Common myeloid progenitor, CD34-positive (primary cell): ENCODE measurements at regions not wholly inside any gene's neighbourhood (a gene's known extent, or its start where the extent isn't known, plus 50 kb on each side); places are given as distances from the start of the nearest gene placed in this dataset.

ENCODE experiments used
- CTCF ChIA-PET: fragments of 350-600 bp; sonication (Branson Sonifier 250); formaldehyde crosslinking; loops from one replicate; lab custom pipeline; 2021; ENCODE audit warnings: antibody characterized with exemption; lab: Charles Lee
- POLR2A ChIA-PET: fragments of 350-600 bp; sonication (Branson Sonifier 250); formaldehyde crosslinking; loops from one replicate; lab custom pipeline; 2021; ENCODE audit warnings: antibody characterized with exemption; lab: Charles Lee
- DNase-seq, 3 donors: peaks; one replicate each; pipeline versions ENCODE4 v3.0.0 to v3.0.0-alpha.2; 2013
- H3K27ac ChIP-seq, 2 experiments: 1 replicate in 1 of 2; 2 replicates in 1 of 2; pipeline ENCODE4 v1.7.0; 2013; ENCODE audit warnings: inconsistent platforms in 2 of 2, low read length in 2 of 2, mild to moderate bottlenecking in 2 of 2, low read depth in 1 of 2, moderate library complexity in 1 of 2; ENCODE audit not compliant: severe bottlenecking in 2 of 2, insufficient read depth in 1 of 2, poor library complexity in 1 of 2
- H3K27me3 ChIP-seq, 5 experiments: replicated peaks in 2 of 5; 1 replicate in 3 of 5; 2 replicates in 2 of 5; pipeline versions ENCODE4 v1.6.1 to v1.7.0; 2013; ENCODE audit warnings: low read length in 4 of 5, mild to moderate bottlenecking in 2 of 5, moderate library complexity in 2 of 5, inconsistent platforms in 1 of 5; ENCODE audit not compliant: insufficient read depth in 5 of 5, control insufficient read depth in 4 of 5
- H3K36me3 ChIP-seq, 4 experiments: 1 replicate in 2 of 4; 2 replicates in 2 of 4; pipeline versions ENCODE4 v1.6.1 to v1.7.0; 2013; ENCODE audit warnings: low read length in 3 of 4, control low read depth in 1 of 4, mild to moderate bottlenecking in 1 of 4; ENCODE audit not compliant: control insufficient read depth in 4 of 4, insufficient read depth in 4 of 4
- H3K4me1 ChIP-seq, 4 experiments: 1 replicate in 3 of 4; 2 replicates in 1 of 4; pipeline versions ENCODE4 v1.6.1 to v1.7.1; 2013; ENCODE audit warnings: low read length in 3 of 4, mild to moderate bottlenecking in 3 of 4, control low read depth in 1 of 4, inconsistent platforms in 1 of 4, moderate library complexity in 1 of 4; ENCODE audit not compliant: control insufficient read depth in 4 of 4, insufficient read depth in 4 of 4; ENCODE audit errors: control extremely low read depth in 1 of 4
- H3K4me3 ChIP-seq, 7 experiments: 1 replicate in 4 of 7; 2 replicates in 3 of 7; pipeline versions ENCODE4 v1.5.1 to v1.7.0; 2013; ENCODE audit warnings: mild to moderate bottlenecking in 7 of 7, low read length in 6 of 7, moderate library complexity in 6 of 7, inconsistent platforms in 2 of 7, low read depth in 2 of 7, control low read depth in 1 of 7; ENCODE audit not compliant: insufficient read depth in 4 of 7, control insufficient read depth in 1 of 7; ENCODE audit errors: extremely low read depth in 1 of 7
- H3K9me3 ChIP-seq, 5 experiments: 1 replicate in 4 of 5; 2 replicates in 1 of 5; pipeline versions ENCODE4 v1.6.1 to v1.7.1; 2013; ENCODE audit warnings: low read length in 4 of 5, mild to moderate bottlenecking in 2 of 5, inconsistent platforms in 1 of 5, low read depth in 1 of 5, moderate library complexity in 1 of 5; ENCODE audit not compliant: control insufficient read depth in 4 of 5, insufficient read depth in 2 of 5; ENCODE audit errors: control extremely low read depth in 1 of 5
- WGBS: methylation state at CpG from one replicate; pipeline ENCODE4 v1.1.5; 2013; ENCODE audit not compliant: insufficient coverage; 5-methylcytosine and 5-hydroxymethylcytosine counted together

- Histone ChIP-seq H3K4me1 (no peaks in the 10 kb centered on the region), H3K27me3 (no peaks in the 10 kb centered on the region), H3K36me3 (no peaks in the 10 kb centered on the region), H3K9me3 (no peaks in the 10 kb centered on the region), H3K27ac (no peak overlapping the region), H3K4me3 (no peak overlapping the region)
- POLR2A ChIA-PET = no interaction called here
- DNase-seq = no peak
- 100% methylated on average over 7 of the region's 9 CpGs for WGBS
- CTCF ChIA-PET = no interaction called here
Observed at GRCh38 chr2:19244460-19245363, 113.7 kb downstream of the OSR1 start.

- Histone ChIP-seq H3K9me3 (no peaks in the 10 kb centered on the region), H3K27me3 (no peaks in the 10 kb centered on the region), H3K27ac (no peak overlapping the region), H3K4me3 (no peak overlapping the region), H3K36me3 (no peaks in the 10 kb centered on the region), H3K4me1 (no peaks in the 10 kb centered on the region)
- 93% methylated on average over 6 of the region's 8 CpGs for WGBS
- CTCF ChIA-PET = no interaction called here
- POLR2A ChIA-PET = no interaction called here
- DNase-seq = no peak
Observed at GRCh38 chr2:19238440-19239060, 119.9 kb downstream of the OSR1 start.

GRCh38 chr2:19235308-19235707 is 123.1 kb downstream of the OSR1 start:
- no peaks in the 10 kb centered on the region for H3K36me3 ChIP-seq
- CTCF ChIA-PET = no interaction called here
- no peaks in the 10 kb centered on the region for H3K9me3 ChIP-seq
- no peak for DNase-seq
- POLR2A ChIA-PET = no interaction called here
- peaks cover 0 to 3% (median 0%) of the 10 kb centered on the region in 5 experiments for H3K27me3 ChIP-seq
- H3K27ac ChIP-seq = no peak overlapping the region
- no peaks in the 10 kb centered on the region for H3K4me1 ChIP-seq
- 100% methylated on average over 1 of the region's 2 CpGs for WGBS
- H3K4me3 ChIP-seq = no peak overlapping the region

- H3K4me1 ChIP-seq = no peaks in the 10 kb centered on the region
- H3K27me3 ChIP-seq = peaks cover 0 to 3% (median 0%) of the 10 kb centered on the region in 5 experiments
- CTCF ChIA-PET = no interaction called here
- POLR2A ChIA-PET = no interaction called here
- no peak for DNase-seq
- no peaks in the 10 kb centered on the region for H3K9me3 ChIP-seq
- no peaks in the 10 kb centered on the region for H3K36me3 ChIP-seq
- 100% methylated on average over 1 of the region's 1 CpG for WGBS
- H3K27ac ChIP-seq = no peak overlapping the region
- no peak overlapping the region for H3K4me3 ChIP-seq
Observed at GRCh38 chr2:19232312-19232711, 126.1 kb downstream of the OSR1 start.

- H3K9me3 ChIP-seq = no peaks in the 10 kb centered on the region
- no peak overlapping the region for H3K27ac ChIP-seq
- no peaks in the 10 kb centered on the region for H3K36me3 ChIP-seq
- ChIA-PET POLR2A (no interaction called here), CTCF (no interaction called here)
- 100% methylated on average over 2 of the region's 2 CpGs for WGBS
- no peak overlapping the region for H3K4me3 ChIP-seq
- no peaks in the 10 kb centered on the region for H3K4me1 ChIP-seq
- DNase-seq = no peak
- peaks cover 0 to 3% (median 0%) of the 10 kb centered on the region in 5 experiments for H3K27me3 ChIP-seq
Observed at GRCh38 chr2:19231625-19232024, 126.8 kb downstream of the OSR1 start.

GRCh38 chr2:19230626-19231025 is 127.8 kb downstream of the OSR1 start:
- no peak overlapping the region for H3K4me3 ChIP-seq
- H3K27ac ChIP-seq = no peak overlapping the region
- H3K36me3 ChIP-seq = no peaks in the 10 kb centered on the region
- ChIA-PET POLR2A (no interaction called here), CTCF (no interaction called here)
- peaks cover 0 to 3% (median 0%) of the 10 kb centered on the region in 5 experiments for H3K27me3 ChIP-seq
- H3K4me1 ChIP-seq = no peaks in the 10 kb centered on the region
- no peak for DNase-seq
- WGBS = no CpG with 5 or more reads among the region's 2 CpGs
- no peaks in the 10 kb centered on the region for H3K9me3 ChIP-seq

GRCh38 chr2:19228715-19229114 is 129.7 kb downstream of the OSR1 start:
- 85% methylated on average over 3 of the region's 3 CpGs for WGBS
- DNase-seq = no peak
- CTCF ChIA-PET = no interaction called here
- H3K4me1 ChIP-seq = no peaks in the 10 kb centered on the region
- POLR2A ChIA-PET = no interaction called here
- H3K27me3 ChIP-seq = peaks cover 0 to 3% (median 0%) of the 10 kb centered on the region in 5 experiments
- H3K9me3 ChIP-seq = no peaks in the 10 kb centered on the region
- H3K4me3 ChIP-seq = no peak overlapping the region
- H3K27ac ChIP-seq = no peak overlapping the region
- H3K36me3 ChIP-seq = no peaks in the 10 kb centered on the region
